SK-N-MC (cell line): ENCODE measurements at regions not wholly inside any gene's neighbourhood (a gene's known extent, or its start where the extent isn't known, plus 50 kb on each side); places are given as distances from the start of the nearest gene placed in this dataset.

Experiments
- EZH2 ChIP-seq: fragments of 200-600 bp; sonication (generic); IDR thresholded peaks from one replicate; pipeline ENCODE4 v1.6.1; 2017; ENCODE audit warnings: antibody characterized with exemption
- FOXP2 ChIP-seq: optimal IDR thresholded peaks from 2 replicates; pipeline ENCODE3; 2011; ENCODE audit warnings: mild to moderate bottlenecking, moderate library complexity; ENCODE audit not compliant: insufficient read depth; ENCODE audit errors: extremely low read length, control extremely low read depth
- POLR2AphosphoS5 ChIP-seq: IDR thresholded peaks from 2 replicates; pipeline ENCODE4 v1.6.1; 2012; ENCODE audit warnings: mild to moderate bottlenecking, low read depth, low read length, borderline replicate concordance

DNA sequence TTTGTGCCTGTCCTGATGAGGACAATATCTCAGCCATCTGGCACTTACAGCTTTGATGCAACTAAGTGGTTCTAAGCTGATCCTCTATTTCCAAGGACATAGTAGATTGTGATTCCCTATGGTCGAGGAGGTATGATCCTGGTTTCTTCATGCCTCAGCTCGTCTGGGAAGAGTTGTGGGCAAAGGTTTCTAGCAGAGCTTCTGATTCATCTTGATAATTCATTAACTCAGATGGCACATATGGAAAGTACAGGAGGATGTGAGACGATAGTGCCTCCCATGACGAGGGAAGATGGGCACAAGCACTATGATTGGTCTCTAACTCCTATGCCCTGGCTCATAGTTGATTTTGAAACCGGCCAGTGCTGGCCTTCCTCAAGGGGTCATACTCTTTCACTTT, 334.2 kb upstream of the SEMA6D start:
- TF ChIP-seq POLR2AphosphoS5, result no peak
- TF ChIP-seq EZH2, result no peak
- TF ChIP-seq FOXP2, result no peak
